ENCODE measurements at regions not wholly inside any gene's neighbourhood (a gene's known extent, or its start where the extent isn't known, plus 50 kb on each side); places are given as distances from the start of the nearest gene placed in this dataset.

GRCh38 chr2:48007699-48008268 lies 101.5 kb upstream of the FBXO11 start:
- H3K9me3 ChIP-seq: no peaks in the 10 kb centered on the region
- TF ChIP-seq POLR2A (IDR thresholded peaks at IDR 0.05): no peak
- TF ChIP-seq CTCF (IDR thresholded peaks at IDR 0.05): no peak
- TF ChIP-seq POLR2AphosphoS5 (IDR thresholded peaks at IDR 0.05): no peak
- TF ChIP-seq EP300 (IDR thresholded peaks at IDR 0.05): no peak
- no peak overlapping the region for H3K27ac ChIP-seq
- no peak overlapping the region for H3K4me3 ChIP-seq
- ATAC-seq (ENCODE audit: low FRiP score in 2 of 2) (no peak), DNase-seq (no peak)
- H3K4me1 ChIP-seq: no peaks in the 10 kb centered on the region
- no peaks in the 10 kb centered on the region for H3K27me3 ChIP-seq
- no peaks in the 10 kb centered on the region for H3K36me3 ChIP-seq
- 97 to 99% methylated on average over 2 of the region's 2 CpGs for WGBS, 2 donors

GRCh38 chr2:48009256-48009655 lies 103.0 kb upstream of the FBXO11 start:
- no peak for DNase-seq
- no peaks in the 10 kb centered on the region for H3K4me1 ChIP-seq
- no peak overlapping the region for H3K27ac ChIP-seq
- WGBS, 2 donors: 88% methylated on average over 2 of the region's 2 CpGs
- H3K36me3 ChIP-seq: no peaks in the 10 kb centered on the region
- TF ChIP-seq CTCF (IDR thresholded peaks at IDR 0.05): no peak
- TF ChIP-seq POLR2A (IDR thresholded peaks at IDR 0.05): no peak
- TF ChIP-seq POLR2AphosphoS5 (IDR thresholded peaks at IDR 0.05): no peak
- no peak for TF ChIP-seq EP300 (IDR thresholded peaks at IDR 0.05)
- H3K27me3 ChIP-seq: no peaks in the 10 kb centered on the region
- H3K4me3 ChIP-seq: no peak overlapping the region
- H3K9me3 ChIP-seq: no peaks in the 10 kb centered on the region
- ATAC-seq (ENCODE audit: low FRiP score in 2 of 2): no peak

- H3K4me3 ChIP-seq: no peak overlapping the region
- H3K4me1 ChIP-seq: no peaks in the 10 kb centered on the region
- H3K27ac ChIP-seq: no peak overlapping the region
- H3K36me3 ChIP-seq: no peaks in the 10 kb centered on the region
- ATAC-seq (ENCODE audit: low FRiP score in 2 of 2): no peak
- no peaks in the 10 kb centered on the region for H3K27me3 ChIP-seq
- WGBS, 2 donors: 38 to 59% methylated on average over 1 of the region's 1 CpG
- no peak for DNase-seq
- H3K9me3 ChIP-seq: peaks cover 0 to 5% (median 2%) of the 10 kb centered on the region in 4 donors
- TF ChIP-seq POLR2AphosphoS5 (IDR thresholded peaks at IDR 0.05): no peak
- TF ChIP-seq EP300 (IDR thresholded peaks at IDR 0.05): no peak
- no peak for TF ChIP-seq POLR2A (IDR thresholded peaks at IDR 0.05)
- no peak for TF ChIP-seq CTCF (IDR thresholded peaks at IDR 0.05)
Measured at GRCh38 chr2:48015421-48015820, 109.1 kb upstream of the FBXO11 start.

GRCh38 chr2:48016225-48017019 lies 110.1 kb upstream of the FBXO11 start:
- no peak for TF ChIP-seq POLR2AphosphoS5 (IDR thresholded peaks at IDR 0.05)
- TF ChIP-seq EP300 (IDR thresholded peaks at IDR 0.05): no peak
- no peak for TF ChIP-seq CTCF (IDR thresholded peaks at IDR 0.05)
- no peak for TF ChIP-seq POLR2A (IDR thresholded peaks at IDR 0.05)
- DNase-seq: no peak
- H3K4me1 ChIP-seq: no peaks in the 10 kb centered on the region
- peaks cover 0 to 5% (median 2%) of the 10 kb centered on the region in 4 donors for H3K9me3 ChIP-seq
- WGBS, 2 donors: 73 to 82% methylated on average over 7 of the region's 7 CpGs
- no peak overlapping the region for H3K27ac ChIP-seq
- no peak for ATAC-seq (ENCODE audit: low FRiP score in 2 of 2)
- H3K4me3 ChIP-seq: no peak overlapping the region
- no peaks in the 10 kb centered on the region for H3K27me3 ChIP-seq
- no peaks in the 10 kb centered on the region for H3K36me3 ChIP-seq
